Tibial nerve (tissue), 4 donors: ENCODE measurements at regions not wholly inside any gene's neighbourhood (a gene's known extent, or its start where the extent isn't known, plus 50 kb on each side); places are given as distances from the start of the nearest gene placed in this dataset.
"Not testable (repeated sequence)": the region's sequence is repeated elsewhere in the genome, so short reads cannot be mapped to it uniquely, and the experiment has no call there.

Experiments
- DNase-seq, 2 donors: peaks; one replicate each; pipeline ENCODE4 v3.0.0-alpha.2; 2019; ENCODE audit warnings: low spot score in 2 of 2
- H3K27ac ChIP-seq, 4 donors: fragments of 200-600 bp; sonication (generic) in 3 of 4; one replicate each; pipeline ENCODE4 v1.5.1; 2017 to 2019; ENCODE audit warnings: mild to moderate bottlenecking in 1 of 4
- H3K27me3 ChIP-seq, 2 donors: fragments of 200-600 bp; sonication (generic) in 1 of 2; one replicate each; pipeline versions ENCODE4 v1.5.1 to v1.6.0; 2017 to 2019
- H3K36me3 ChIP-seq, 3 donors: fragments of 200-600 bp; sonication (generic); one replicate each; pipeline ENCODE4 v1.5.1; 2018 to 2019
- H3K4me1 ChIP-seq, 4 donors: fragments of 200-600 bp; sonication (generic) in 3 of 4; one replicate each; pipeline ENCODE4 v1.5.1; 2017 to 2019
- H3K4me3 ChIP-seq, 4 donors: fragments of 200-600 bp; sonication (generic) in 3 of 4; one replicate each; pipeline ENCODE4 v1.5.1; 2017 to 2019; ENCODE audit warnings: mild to moderate bottlenecking in 1 of 4, moderate library complexity in 1 of 4
- H3K9me3 ChIP-seq, 4 donors: fragments of 200-600 bp; sonication (generic) in 3 of 4; one replicate each; pipeline ENCODE4 v1.5.1; 2017 to 2019
- EP300 ChIP-seq, 2 donors: sonication (generic); formaldehyde crosslinking; IDR thresholded peaks; one replicate each; pipeline ENCODE4 v1.6.1; 2017; ENCODE audit warnings: antibody characterized with exemption in 2 of 2, mild to moderate bottlenecking in 1 of 2
- POLR2A ChIP-seq, 2 donors: fragments of 450-650 bp; IDR thresholded peaks; one replicate each; pipeline ENCODE4 v1.6.1; 2017; ENCODE audit warnings: antibody characterized with exemption in 2 of 2, mild to moderate bottlenecking in 2 of 2, moderate library complexity in 2 of 2
- WGBS, 2 donors: methylation state at CpG; one replicate each; pipeline ENCODE4 v1.1.5; 2018; 5-methylcytosine and 5-hydroxymethylcytosine counted together
- TF ChIP-seq, protein P1 (sequence below), 5 experiments: fragments of 200-600 bp in 3 of 5; fragments of 450-650 bp in 2 of 5; sonication (generic) in 3 of 5; IDR thresholded peaks; one replicate each; pipeline ENCODE4 v1.5.1; 2016 to 2019; ENCODE audit warnings: antibody characterized with exemption in 5 of 5, mild to moderate bottlenecking in 3 of 5, moderate library complexity in 2 of 5

DNA sequence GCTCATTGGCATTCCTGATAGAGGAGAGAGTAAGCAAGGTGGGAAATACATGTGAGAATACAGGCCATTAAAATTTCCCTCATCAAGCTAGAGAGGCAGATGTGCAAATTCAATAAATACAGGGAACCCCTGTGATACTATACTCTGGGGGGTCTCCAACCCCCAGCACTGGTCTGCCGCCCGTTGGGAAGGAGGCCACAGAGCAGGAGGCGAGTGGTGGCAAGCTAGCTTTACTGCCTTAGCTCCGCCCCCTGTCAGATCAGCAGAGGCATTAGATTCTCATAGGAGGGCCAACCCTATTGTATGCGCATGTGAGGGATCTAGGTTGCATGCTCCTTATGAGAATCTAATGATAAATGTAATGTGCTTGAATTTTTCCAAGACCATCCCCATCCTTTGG, 97.1 kb upstream of the PLSCR5 start:
- DNase-seq: no peak
- TF ChIP-seq, protein P1, sequence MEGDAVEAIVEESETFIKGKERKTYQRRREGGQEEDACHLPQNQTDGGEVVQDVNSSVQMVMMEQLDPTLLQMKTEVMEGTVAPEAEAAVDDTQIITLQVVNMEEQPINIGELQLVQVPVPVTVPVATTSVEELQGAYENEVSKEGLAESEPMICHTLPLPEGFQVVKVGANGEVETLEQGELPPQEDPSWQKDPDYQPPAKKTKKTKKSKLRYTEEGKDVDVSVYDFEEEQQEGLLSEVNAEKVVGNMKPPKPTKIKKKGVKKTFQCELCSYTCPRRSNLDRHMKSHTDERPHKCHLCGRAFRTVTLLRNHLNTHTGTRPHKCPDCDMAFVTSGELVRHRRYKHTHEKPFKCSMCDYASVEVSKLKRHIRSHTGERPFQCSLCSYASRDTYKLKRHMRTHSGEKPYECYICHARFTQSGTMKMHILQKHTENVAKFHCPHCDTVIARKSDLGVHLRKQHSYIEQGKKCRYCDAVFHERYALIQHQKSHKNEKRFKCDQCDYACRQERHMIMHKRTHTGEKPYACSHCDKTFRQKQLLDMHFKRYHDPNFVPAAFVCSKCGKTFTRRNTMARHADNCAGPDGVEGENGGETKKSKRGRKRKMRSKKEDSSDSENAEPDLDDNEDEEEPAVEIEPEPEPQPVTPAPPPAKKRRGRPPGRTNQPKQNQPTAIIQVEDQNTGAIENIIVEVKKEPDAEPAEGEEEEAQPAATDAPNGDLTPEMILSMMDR (IDR thresholded peaks at IDR 0.05): no peak
- no peak for TF ChIP-seq POLR2A (IDR thresholded peaks at IDR 0.05)
- no peak for TF ChIP-seq EP300 (IDR thresholded peaks at IDR 0.05)
- 85 to 95% methylated on average over 5 of the region's 5 CpGs for WGBS, 2 donors

GRCh38 chr3:146701246-146701645, 96.1 kb upstream of the PLSCR5 start:
- TF ChIP-seq POLR2A (IDR thresholded peaks at IDR 0.05) (no peak), EP300 (IDR thresholded peaks at IDR 0.05) (no peak)
- TF ChIP-seq, protein P1 (IDR thresholded peaks at IDR 0.05): no peak
- no peaks in the 10 kb centered on the region for H3K36me3 ChIP-seq
- H3K27ac ChIP-seq: no peak overlapping the region
- no peaks in the 10 kb centered on the region for H3K9me3 ChIP-seq
- H3K4me3 ChIP-seq: no peak overlapping the region
- no peak for DNase-seq
- no peaks in the 10 kb centered on the region for H3K4me1 ChIP-seq
- WGBS, 2 donors: 66 to 81% methylated on average over 3 of the region's 3 CpGs
- no peaks in the 10 kb centered on the region for H3K27me3 ChIP-seq

More for the DNA sequence above, 97.1 kb upstream of the PLSCR5 start:
- Histone ChIP-seq H3K36me3 (no peaks in the 10 kb centered on the region), H3K27ac (no peak overlapping the region), H3K9me3 (no peaks in the 10 kb centered on the region), H3K4me1 (no peaks in the 10 kb centered on the region), H3K4me3 (no peak overlapping the region), H3K27me3 (no peaks in the 10 kb centered on the region)

DNA sequence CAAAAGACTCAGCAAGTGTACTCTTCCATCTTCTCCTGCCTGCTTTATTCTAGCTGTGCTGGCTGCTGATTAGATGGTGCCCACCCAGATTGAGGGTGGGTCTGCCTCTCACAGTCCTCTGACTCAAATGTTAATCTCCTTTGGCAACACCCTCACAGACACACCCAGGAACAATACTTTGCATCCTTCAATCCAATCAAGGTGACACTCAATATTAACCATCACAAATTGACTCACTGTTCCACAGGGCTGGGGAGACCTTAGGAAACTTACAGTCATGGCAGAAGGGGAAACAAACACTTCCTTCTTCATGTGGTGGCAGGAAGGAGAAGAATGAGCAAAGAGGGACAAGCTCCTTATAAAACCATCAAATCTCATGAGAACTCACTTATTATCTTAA, 94.9 kb upstream of the PLSCR5 start:
- not testable (repeated sequence) for H3K4me3 ChIP-seq, DNase-seq, H3K36me3 ChIP-seq, H3K9me3 ChIP-seq, H3K4me1 ChIP-seq, H3K27me3 ChIP-seq, H3K27ac ChIP-seq

- Histone ChIP-seq H3K9me3 (peaks cover 0 to 8% (median 0%) of the 10 kb centered on the region in 4 donors), H3K36me3 (no peaks in the 10 kb centered on the region), H3K4me3 (no peak overlapping the region), H3K27ac (no peak overlapping the region), H3K4me1 (no peaks in the 10 kb centered on the region), H3K27me3 (no peaks in the 10 kb centered on the region)
- DNase-seq: no peak
- TF ChIP-seq, protein P1 (IDR thresholded peaks at IDR 0.05): no peak
- TF ChIP-seq POLR2A (IDR thresholded peaks at IDR 0.05): no peak
- no peak for TF ChIP-seq EP300 (IDR thresholded peaks at IDR 0.05)
- 93 to 100% methylated on average over 2 of the region's 2 CpGs for WGBS, 2 donors
These were observed 87.1 kb upstream of the PLSCR5 start for GRCh38 chr3:146692254-146692653.

DNA sequence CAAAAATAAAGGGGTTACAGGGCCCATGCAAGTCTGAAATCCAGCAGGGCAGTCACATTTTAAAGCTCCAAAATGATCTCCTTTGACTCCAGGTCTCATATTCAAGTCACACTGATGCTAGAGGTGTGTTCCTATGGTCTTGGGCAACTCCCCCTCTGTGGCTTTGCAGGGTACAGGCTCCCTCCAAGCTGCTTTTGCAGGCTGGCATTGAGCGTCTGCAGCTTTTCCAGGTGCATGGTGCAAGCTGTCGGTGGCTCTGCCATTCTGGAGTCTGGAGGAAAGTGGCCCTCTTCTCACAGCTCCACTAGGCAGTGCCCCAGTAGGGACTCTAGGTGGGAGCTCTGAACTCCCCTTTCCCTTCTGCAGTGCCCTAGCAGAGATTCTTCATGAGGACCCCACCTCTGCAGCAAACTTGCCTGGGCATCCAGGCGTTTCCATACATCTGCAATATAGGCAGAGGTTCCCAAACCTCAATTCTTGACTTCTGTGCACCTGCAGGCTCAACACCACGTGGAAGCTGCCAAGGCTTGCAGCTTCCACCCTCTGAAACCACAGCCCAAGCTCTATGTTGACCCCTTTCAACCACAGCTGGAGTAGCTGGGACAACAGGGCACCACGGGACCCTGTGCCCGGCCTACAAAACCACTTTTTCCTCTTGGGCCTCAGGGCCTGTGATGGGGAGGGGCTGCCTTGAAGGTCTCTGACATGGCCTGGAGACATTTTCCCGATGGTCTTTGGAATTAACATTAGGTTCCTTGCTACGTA, 80.1 kb upstream of the PLSCR5 start:
- 84% methylated on average over 8 of the region's 8 CpGs for WGBS, 2 donors

More for the DNA sequence above, 80.1 kb upstream of the PLSCR5 start:
- Histone ChIP-seq H3K27me3 (no peaks in the 10 kb centered on the region), H3K27ac (no peak overlapping the region), H3K36me3 (no peaks in the 10 kb centered on the region), H3K4me1 (no peaks in the 10 kb centered on the region), H3K4me3 (no peak overlapping the region), H3K9me3 (no peaks in the 10 kb centered on the region)
- DNase-seq: no peak
- no peak for TF ChIP-seq EP300 (IDR thresholded peaks at IDR 0.05)
- no peak for TF ChIP-seq POLR2A (IDR thresholded peaks at IDR 0.05)
- TF ChIP-seq, protein P1 (IDR thresholded peaks at IDR 0.05): no peak
